ENCODE measurements at regions not wholly inside any gene's neighbourhood (a gene's known extent, or its start where the extent isn't known, plus 50 kb on each side); places are given as distances from the start of the nearest gene placed in this dataset.

- no peak for TF ChIP-seq RAD21 (conservative IDR thresholded peaks at IDR 0.05)
- TF ChIP-seq CTCF (IDR thresholded peaks at IDR 0.05; ENCODE audit: poor library complexity, severe bottlenecking): no peak
- TF ChIP-seq EZH2 (IDR thresholded peaks at IDR 0.05; ENCODE audit: borderline replicate concordance, insufficient read depth, low read length, poor library complexity, severe bottlenecking): no peak
- TF ChIP-seq SMC3 (conservative IDR thresholded peaks at IDR 0.05; ENCODE audit: poor library complexity): no peak
- no peak for TF ChIP-seq EP300 (conservative IDR thresholded peaks at IDR 0.05; ENCODE audit: poor library complexity, severe bottlenecking)
- no peak for TF ChIP-seq POLR2AphosphoS5 (IDR thresholded peaks at IDR 0.05)
- no peak for TF ChIP-seq TAF1 (IDR thresholded peaks at IDR 0.05; ENCODE audit: low read depth)
- no peak for TF ChIP-seq MXI1 (conservative IDR thresholded peaks at IDR 0.05; ENCODE audit: poor library complexity, severe bottlenecking)
Observed at GRCh38 chr6:108736832-108737231, 111.4 kb upstream of the ARMC2 start.

Data from neural cell (in vitro differentiated cells).